NCI-H128 (cell line): ENCODE measurements at regions not wholly inside any gene's neighbourhood (a gene's known extent, or its start where the extent isn't known, plus 50 kb on each side); places are given as distances from the start of the nearest gene placed in this dataset.

ENCODE experiments used
- DNase-seq: peaks from one replicate; lab custom pipeline; 2025; ENCODE audit not compliant: unreplicated experiment; lab: John Stamatoyannopoulos, UW

DNA sequence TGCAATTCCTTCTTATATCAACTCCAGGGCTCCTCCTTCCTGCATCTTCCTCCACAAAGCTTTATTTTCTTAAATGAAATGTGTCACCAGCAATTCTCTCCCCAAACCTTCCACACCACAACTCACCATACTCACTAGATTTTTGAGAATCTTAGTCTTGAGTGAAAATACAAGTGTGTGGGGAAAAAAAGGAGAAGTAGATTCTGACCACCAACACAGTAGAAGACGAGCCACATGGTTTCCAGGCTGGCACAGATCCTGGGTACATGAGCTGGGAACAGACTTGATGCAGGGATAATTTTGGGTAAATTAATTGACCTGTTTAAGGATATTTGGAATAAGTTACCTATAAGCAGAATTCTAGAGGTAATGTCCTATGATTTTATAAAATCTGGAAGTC is 72.8 kb upstream of the KCNJ15 start:
- no peak for DNase-seq

DNA sequence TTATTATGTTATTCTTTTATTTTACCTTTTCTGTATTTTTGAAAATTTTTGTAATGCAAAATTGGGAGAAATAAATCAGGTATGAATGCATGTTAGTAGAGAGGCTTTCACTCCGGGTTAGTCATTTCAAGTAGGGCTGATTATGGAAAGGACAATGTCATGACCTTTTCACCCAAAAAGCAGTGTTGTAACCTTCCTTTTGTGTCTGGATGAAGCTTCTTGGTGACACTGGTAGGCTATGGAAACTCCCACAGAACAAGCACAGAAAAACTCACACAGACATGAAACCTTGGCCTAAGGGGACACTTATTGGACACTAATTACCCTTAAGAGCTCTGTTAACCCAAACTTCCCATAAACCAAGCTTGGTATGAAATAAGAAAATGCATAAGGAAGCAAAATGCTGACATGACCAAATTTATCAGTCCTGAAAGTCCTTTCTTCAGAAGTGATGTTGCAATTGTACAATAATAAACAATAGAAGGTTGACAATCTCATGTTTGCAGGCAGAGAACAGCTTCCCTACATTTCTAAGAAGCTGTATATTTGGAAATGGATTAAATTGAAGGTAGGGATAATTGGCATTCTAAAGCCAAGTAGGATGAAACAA is 70.0 kb upstream of the KCNJ15 start:
- no peak for DNase-seq

- DNase-seq: no peak
Observed at GRCh38 chr21:38188037-38188436, 68.8 kb upstream of the KCNJ15 start.

- no peak for DNase-seq
Observed at GRCh38 chr21:38196036-38196435, 60.8 kb upstream of the KCNJ15 start.

- DNase-seq: no peak
Observed at GRCh38 chr21:38202811-38203210, 54.0 kb upstream of the KCNJ15 start.

DNA sequence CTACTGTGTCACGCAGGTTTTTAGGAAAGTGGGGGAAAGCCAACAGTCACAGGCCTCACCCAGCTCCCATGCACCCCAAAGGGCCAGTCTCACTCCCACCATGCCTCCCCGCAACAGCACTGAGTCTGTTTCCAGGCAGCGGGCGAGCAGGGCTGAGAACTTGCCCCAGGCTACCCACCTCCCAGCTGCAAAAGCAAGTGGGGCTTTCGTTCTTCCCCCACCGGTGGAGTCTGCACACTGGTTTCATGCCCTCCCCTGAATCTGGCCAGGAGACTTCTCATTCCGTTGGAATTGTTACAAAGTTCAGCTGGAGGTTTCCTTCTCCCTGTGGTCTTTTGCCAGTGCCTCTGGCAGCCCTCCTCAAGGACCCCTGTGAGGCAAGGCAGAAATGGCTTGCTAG is 53.6 kb upstream of the KCNJ15 start:
- DNase-seq: no peak

- DNase-seq: peak; percentile 17
Observed at GRCh38 chr21:38205940-38206339, 50.9 kb upstream of the KCNJ15 start.

GRCh38 chr21:38206646-38207045 is 50.1 kb upstream of the KCNJ15 start:
- DNase-seq: no peak
